H1 (cell line): ENCODE measurements at regions not wholly inside any gene's neighbourhood (a gene's known extent, or its start where the extent isn't known, plus 50 kb on each side); places are given as distances from the start of the nearest gene placed in this dataset.

ENCODE experiments used
- CTCF ChIA-PET: fragments of 300-600 bp; sonication (Branson Sonifier 250); formaldehyde crosslinking; loops from one replicate; lab custom pipeline; 2021; ENCODE audit not compliant: partially characterized antibody; lab: Charles Lee
- POLR2A ChIA-PET: fragments of 300-600 bp; sonication (Branson Sonifier 250); formaldehyde crosslinking; loops from one replicate; lab custom pipeline; 2021; ENCODE audit warnings: inconsistent platforms; ENCODE audit not compliant: partially characterized antibody; lab: Charles Lee
- DNase-seq, 2 experiments: peaks; one replicate each; pipeline versions ENCODE4 v3.0.0 to v3.0.0-alpha.2; 2010 to 2022; ENCODE audit warnings: low spot score in 2 of 2, low read depth in 1 of 2, mixed read lengths in 1 of 2
- FAIRE-seq: peaks from 2 replicates; lab custom pipeline; 2011; peaks lifted over from hg19 to GRCh38; lab: Jason Lieb, UNC
- H2AFZ ChIP-seq: 2 replicates; pipeline ENCODE4 v1.8.1; 2012; ENCODE audit warnings: low read length, inconsistent platforms
- H2AK5ac ChIP-seq: 2 replicates; pipeline ENCODE4 v1.6.1; 2013; ENCODE audit warnings: low read depth, low read length
- H2BK120ac ChIP-seq: replicated peaks from 2 replicates; pipeline ENCODE3; 2013; ENCODE audit warnings: low read depth, low read length, inconsistent platforms
- H2BK12ac ChIP-seq: 2 replicates; pipeline ENCODE4 v1.6.1; 2013; ENCODE audit warnings: low read depth, low read length
- H2BK15ac ChIP-seq: 2 replicates; pipeline ENCODE4 v1.6.1; 2013; ENCODE audit warnings: low read length
- H2BK20ac ChIP-seq: 2 replicates; pipeline ENCODE4 v1.6.1; 2013; ENCODE audit warnings: low read length
- H2BK5ac ChIP-seq: 2 replicates; pipeline ENCODE4 v1.6.1; 2013; ENCODE audit warnings: low read depth, low read length
- H3K14ac ChIP-seq: 2 replicates; pipeline ENCODE4 v1.6.1; 2013; ENCODE audit warnings: inconsistent platforms; ENCODE audit not compliant: insufficient read length
- H3K18ac ChIP-seq: 2 replicates; pipeline ENCODE4 v1.6.1; 2013; ENCODE audit warnings: low read length; ENCODE audit errors: extremely low read depth
- H3K23ac ChIP-seq: 2 replicates; pipeline ENCODE4 v1.6.1; 2013; ENCODE audit warnings: inconsistent platforms; ENCODE audit not compliant: insufficient read length
- H3K23me2 ChIP-seq: 2 replicates; pipeline ENCODE4 v1.6.1; 2013; ENCODE audit warnings: low read depth, low read length
- H3K27ac ChIP-seq: 2 replicates; pipeline ENCODE4 v1.6.1; 2011; ENCODE audit warnings: low read depth, low read length, inconsistent platforms
- H3K27me3 ChIP-seq, 4 experiments: replicated peaks in 1 of 4; 1 replicate in 1 of 4; 2 replicates in 3 of 4; pipeline versions ENCODE4 v1.6.1 to v1.8.1; 2011 to 2013; ENCODE audit warnings: low read length in 3 of 4, mild to moderate bottlenecking in 3 of 4, inconsistent platforms in 2 of 4, mixed read lengths in 2 of 4, moderate library complexity in 1 of 4; ENCODE audit not compliant: control insufficient read depth in 3 of 4, insufficient read depth in 3 of 4; ENCODE audit errors: extremely low read depth in 1 of 4
- H3K36me3 ChIP-seq, 4 experiments: 2 replicates each; pipeline versions ENCODE4 v1.6.1 to v1.8.1; 2011 to 2013; ENCODE audit warnings: mild to moderate bottlenecking in 4 of 4, low read length in 3 of 4, moderate library complexity in 2 of 4, control low read depth in 1 of 4, inconsistent platforms in 1 of 4; ENCODE audit not compliant: insufficient read depth in 4 of 4, control insufficient read depth in 2 of 4
- H3K4ac ChIP-seq: replicated peaks from 2 replicates; pipeline ENCODE3; 2013; ENCODE audit warnings: low read length, low read depth, mixed read lengths, inconsistent platforms; ENCODE audit not compliant: insufficient read length
- H3K4me1 ChIP-seq, 4 experiments: replicated peaks in 1 of 4; 1 replicate in 1 of 4; 2 replicates in 3 of 4; pipeline versions ENCODE4 v1.6.1 to v1.8.1; 2011 to 2013; ENCODE audit warnings: low read length in 3 of 4, inconsistent platforms in 2 of 4, mixed read lengths in 1 of 4; ENCODE audit not compliant: insufficient read depth in 4 of 4, control insufficient read depth in 3 of 4
- H3K4me2 ChIP-seq, 2 experiments: 2 replicates each; pipeline versions ENCODE4 v1.6.1 to v1.8.1; 2011 to 2013; ENCODE audit warnings: low read depth in 2 of 2, low read length in 2 of 2, control low read depth in 1 of 2, inconsistent platforms in 1 of 2, mild to moderate bottlenecking in 1 of 2; ENCODE audit not compliant: insufficient read depth in 1 of 2
- H3K4me3 ChIP-seq, 4 experiments: fragments of 200-600, 300-600 bp in 1 of 4; sonication (generic), shearing (Covaris generic), sonication (Bioruptor Twin) in 1 of 4; 2 replicates each; pipeline versions ENCODE4 v1.5.1 to v1.8.1; 2011 to 2016; ENCODE audit warnings: low read length in 4 of 4, low read depth in 3 of 4, control low read depth in 2 of 4, inconsistent platforms in 2 of 4, mild to moderate bottlenecking in 2 of 4, mixed read lengths in 1 of 4, moderate library complexity in 1 of 4; ENCODE audit not compliant: insufficient read depth in 2 of 4; ENCODE audit errors: extremely low read depth in 1 of 4
- H3K56ac ChIP-seq: replicated peaks from 2 replicates; pipeline ENCODE3; 2013; ENCODE audit warnings: low read depth, mild to moderate bottlenecking, mixed read lengths, low read length, inconsistent platforms; ENCODE audit not compliant: insufficient read length
- H3K79me1 ChIP-seq: 2 replicates; pipeline ENCODE4 v1.6.1; 2013; ENCODE audit warnings: low read depth, low read length, control low read depth
- H3K79me2 ChIP-seq, 2 experiments: 2 replicates each; pipeline versions ENCODE4 v1.6.1 to v1.8.1; 2012 to 2013; ENCODE audit warnings: low read length in 2 of 2, mild to moderate bottlenecking in 2 of 2, inconsistent platforms in 1 of 2; ENCODE audit not compliant: insufficient read depth in 2 of 2, control insufficient read depth in 1 of 2
- H3K9ac ChIP-seq, 4 experiments: replicated peaks in 1 of 4; 1 replicate in 1 of 4; 2 replicates in 3 of 4; pipeline versions ENCODE4 v1.6.1 to v1.8.1; 2011 to 2013; ENCODE audit warnings: low read depth in 3 of 4, low read length in 3 of 4, control low read depth in 2 of 4, mild to moderate bottlenecking in 2 of 4, moderate library complexity in 2 of 4, inconsistent platforms in 1 of 4; ENCODE audit errors: extremely low read depth in 1 of 4
- H3K9me3 ChIP-seq, 2 experiments: 2 replicates each; pipeline versions ENCODE4 v1.6.1 to v1.8.1; 2012 to 2013; ENCODE audit warnings: mild to moderate bottlenecking in 2 of 2, moderate library complexity in 2 of 2, control low read depth in 1 of 2, inconsistent platforms in 1 of 2, low read depth in 1 of 2, low read length in 1 of 2, mixed read lengths in 1 of 2; ENCODE audit not compliant: insufficient read depth in 2 of 2
- H4K20me1 ChIP-seq, 2 experiments: replicated peaks in 1 of 2; 2 replicates each; pipeline versions ENCODE3 to v1.8.1; 2011 to 2013; ENCODE audit warnings: inconsistent platforms in 2 of 2, low read length in 2 of 2, mild to moderate bottlenecking in 1 of 2; ENCODE audit not compliant: insufficient read depth in 2 of 2, control insufficient read depth in 1 of 2
- H4K5ac ChIP-seq: 2 replicates; pipeline ENCODE4 v1.6.1; 2013; ENCODE audit warnings: low read length, low read depth, mixed read lengths, inconsistent platforms; ENCODE audit not compliant: insufficient read length
- H4K8ac ChIP-seq: 2 replicates; pipeline ENCODE4 v1.8.0; 2013; ENCODE audit warnings: mild to moderate bottlenecking, moderate library complexity, low read length, inconsistent platforms; ENCODE audit not compliant: insufficient read depth; ENCODE audit errors: extremely low read depth
- H4K91ac ChIP-seq: replicated peaks from 2 replicates; pipeline ENCODE3; 2013; ENCODE audit warnings: low read length, mixed read lengths, inconsistent platforms; ENCODE audit not compliant: insufficient read length
- EP300 ChIP-seq, 2 experiments: IDR thresholded peaks; 1 replicate in 1 of 2; 2 replicates in 1 of 2; pipeline ENCODE4 v1.6.1; 2011 to 2012; ENCODE audit warnings: low read depth in 2 of 2, low read length in 2 of 2, mild to moderate bottlenecking in 2 of 2, borderline replicate concordance in 1 of 2, inconsistent platforms in 1 of 2, moderate library complexity in 1 of 2
- FOSL1 ChIP-seq: IDR thresholded peaks from 2 replicates; pipeline ENCODE4 v1.6.1; 2011; ENCODE audit warnings: mild to moderate bottlenecking, low read depth, low read length, moderate library complexity; ENCODE audit not compliant: insufficient read depth
- RBBP5 ChIP-seq: IDR thresholded peaks from 2 replicates; pipeline ENCODE4 v1.7.1; 2012; ENCODE audit warnings: low read depth, mild to moderate bottlenecking, inconsistent platforms, low read length, moderate library complexity, borderline replicate concordance
- SIX5 ChIP-seq: IDR thresholded peaks from 2 replicates; pipeline ENCODE4 v1.6.1; 2011; ENCODE audit warnings: mild to moderate bottlenecking, low read depth, low read length
- SRF ChIP-seq: IDR thresholded peaks from 2 replicates; pipeline ENCODE4 v1.6.1; 2011; ENCODE audit warnings: mild to moderate bottlenecking, low read depth, low read length, moderate library complexity
- TAF1 ChIP-seq: IDR thresholded peaks from 2 replicates; pipeline ENCODE4 v1.6.1; 2011; ENCODE audit warnings: mild to moderate bottlenecking, low read depth, low read length
- TAF7 ChIP-seq: optimal IDR thresholded peaks from 2 replicates; pipeline ENCODE3; 2011; ENCODE audit warnings: low read depth, mild to moderate bottlenecking, inconsistent platforms, low read length, moderate library complexity, borderline replicate concordance
- WGBS, 2 experiments: shearing (Covaris generic) in 1 of 2; methylation state at CpG; one replicate each; pipeline versions ENCODE4 v1.1.6 to v1.1.7; 2013 to 2015; ENCODE audit warnings: low lambda C conversion rate in 2 of 2, mixed read lengths in 2 of 2, inconsistent platforms in 1 of 2, low coverage in 1 of 2, missing lambda C conversion rate in 1 of 2; ENCODE audit not compliant: insufficient replicate concordance in 2 of 2, insufficient coverage in 1 of 2, insufficient read length in 1 of 2; ENCODE audit errors: extremely low coverage in 1 of 2, missing lambda C conversion rate in 1 of 2; 5-methylcytosine and 5-hydroxymethylcytosine counted together

- H3K14ac ChIP-seq, result no peak overlapping the region
- no peak overlapping the region for H3K18ac ChIP-seq
- H3K79me1 ChIP-seq, result peaks cover 3% of the 10 kb centered on the region; the same call in 1 of the 2 replicates
- H2BK5ac ChIP-seq, result no peak overlapping the region
- no peak overlapping the region for H3K4ac ChIP-seq
- no peak overlapping the region for H2BK20ac ChIP-seq
- H3K9ac ChIP-seq, result no peak overlapping the region
- H3K27ac ChIP-seq, result no peak overlapping the region
- ChIA-PET POLR2A (no interaction called here), CTCF (interaction anchor here (0.6 kb wide), 2 partner anchors 47 to 219 kb away, joined by 3 read pairs; no protein-coding TSS in a partner anchor)
- no peak overlapping the region for H4K5ac ChIP-seq
- 85% methylated on average over 3 of the region's 3 CpGs; no CpG with 5 or more reads in 1 of the 2 experiments for WGBS, 2 experiments
- H3K56ac ChIP-seq, result no peak overlapping the region
- H4K91ac ChIP-seq, result no peak overlapping the region
- no peak overlapping the region for H2AFZ ChIP-seq
- H2BK120ac ChIP-seq, result no peak overlapping the region
- peaks cover 0 to 3% of the 10 kb centered on the region in 2 experiments; a peak in 2 of 4 replicates for H3K9me3 ChIP-seq
- H3K27me3 ChIP-seq, result peaks cover 0 to 1% (median 0%) of the 10 kb centered on the region in 4 experiments; a peak in 1 of 7 replicates
- TF ChIP-seq TAF1 (no peak), SIX5 (no peak), RBBP5 (no peak), TAF7 (no peak), FOSL1 (no peak), EP300 (IDR thresholded peaks at IDR 0.05; ENCODE audit: borderline replicate concordance in 1 of 2, low read depth in 2 of 2, low read length in 2 of 2) (no peak), SRF (no peak)
- DNase-seq (no peak), FAIRE-seq (no peak)
- H3K23ac ChIP-seq, result no peak overlapping the region
- H2BK12ac ChIP-seq, result no peak overlapping the region
- no peaks in the 10 kb centered on the region for H4K20me1 ChIP-seq
- no peaks in the 10 kb centered on the region; a peak in 1 of 8 replicates for H3K36me3 ChIP-seq
- peaks cover 0 to 3% (median 0%) of the 10 kb centered on the region in 4 experiments; a peak in 1 of 7 replicates for H3K4me1 ChIP-seq
- H3K79me2 ChIP-seq, result no peaks in the 10 kb centered on the region
- no peak overlapping the region for H4K8ac ChIP-seq
- no peak overlapping the region for H3K4me3 ChIP-seq
- H3K23me2 ChIP-seq, result no peaks in the 10 kb centered on the region
- H2AK5ac ChIP-seq, result no peak overlapping the region
- H3K4me2 ChIP-seq, result no peak overlapping the region
- no peak overlapping the region for H2BK15ac ChIP-seq
Observed at GRCh38 chr2:76633276-76633921, 888.8 kb downstream of the LRRTM4 start.
